Left renal pelvis (tissue), 4 donors: ENCODE measurements at regions not wholly inside any gene's neighbourhood (a gene's known extent, or its start where the extent isn't known, plus 50 kb on each side); places are given as distances from the start of the nearest gene placed in this dataset.

ENCODE experiments used
- DNase-seq, 4 donors: peaks; one replicate each; pipeline ENCODE4 v3.0.0-alpha.2; 2013; ENCODE audit warnings: low read depth in 4 of 4, low spot score in 3 of 4

DNA sequence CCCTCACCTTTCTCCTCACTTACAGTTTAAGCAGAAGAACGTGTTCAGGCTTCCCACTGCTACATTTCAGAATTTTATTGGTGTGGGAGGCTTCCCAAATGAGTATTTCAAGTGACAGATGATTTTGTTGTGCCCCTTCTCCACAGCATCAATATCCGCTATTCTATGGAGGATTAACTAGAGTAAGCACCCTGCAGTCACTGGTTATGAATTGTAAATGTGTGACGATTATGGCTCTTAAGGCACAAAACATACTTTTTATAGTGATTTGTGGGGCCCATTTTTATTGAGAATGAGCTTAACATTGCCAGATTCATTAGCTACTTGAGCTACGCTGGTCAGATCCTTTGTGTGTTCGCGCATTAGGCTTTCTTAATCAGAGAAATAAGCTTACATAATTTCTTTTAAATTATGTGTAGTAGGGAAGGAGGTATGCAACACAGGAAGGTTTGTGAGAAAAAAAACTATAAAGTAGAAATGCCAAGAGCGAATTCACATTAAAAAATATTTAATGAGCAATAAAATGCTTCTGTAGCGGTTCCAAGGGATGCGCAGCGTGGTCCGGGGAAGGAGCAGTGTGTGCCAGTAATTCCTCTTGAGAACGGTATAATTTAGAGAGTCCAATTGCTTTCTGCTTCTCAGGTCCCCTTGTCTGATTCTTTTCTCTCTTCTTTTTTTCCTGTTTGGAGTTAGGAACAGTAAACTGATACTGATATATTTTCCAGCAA, 2380.4 kb downstream of the MAT2B start:
- DNase-seq = no peak

GRCh38 chr5:165887147-165887546, 2381.7 kb downstream of the MAT2B start:
- DNase-seq = no peak

DNA sequence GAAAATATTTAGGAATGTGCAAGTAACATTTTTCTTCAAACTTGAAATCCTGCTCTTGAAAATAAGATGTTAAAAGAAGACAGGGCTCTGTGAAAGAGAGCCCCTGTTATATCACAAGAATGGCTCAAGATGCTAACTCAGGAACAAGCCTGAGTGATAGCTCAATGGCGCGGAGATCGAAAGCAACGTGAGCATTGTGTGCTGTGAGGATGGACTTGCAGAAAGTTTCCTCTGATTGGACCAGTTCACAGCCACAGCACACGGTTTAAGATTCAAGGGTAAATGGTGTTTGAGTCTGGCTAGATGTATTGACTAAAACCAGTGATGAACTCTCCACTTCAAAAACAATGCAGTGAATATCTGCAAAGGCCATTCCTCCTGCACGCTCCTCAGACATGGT, 2387.0 kb downstream of the MAT2B start:
- no peak for DNase-seq

GRCh38 chr5:165894916-165895315, 2389.5 kb downstream of the MAT2B start:
- no peak for DNase-seq

DNA sequence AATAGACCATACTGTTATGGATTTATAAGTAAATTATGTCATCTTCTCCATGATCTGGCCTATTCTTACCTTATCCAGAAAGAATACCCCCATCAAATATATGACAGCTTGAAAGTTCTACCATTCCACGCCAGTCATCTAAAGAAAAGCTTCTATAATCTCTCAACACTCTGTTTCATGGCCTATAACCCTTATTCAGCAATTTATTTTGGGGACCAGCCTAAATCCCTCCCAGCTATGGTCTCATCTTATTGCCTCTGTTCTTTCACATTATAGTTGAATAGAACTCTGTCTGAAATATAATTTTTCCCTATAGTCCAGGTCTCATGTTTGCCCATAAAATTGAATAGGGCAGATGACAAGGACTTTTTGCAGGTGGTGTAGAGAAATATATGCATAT, 2387.6 kb upstream of the WWC1 start:
- DNase-seq = no peak

- no peak for DNase-seq
Measured at GRCh38 chr5:165906871-165907270, 2384.6 kb upstream of the WWC1 start.

- no peak for DNase-seq
Measured at GRCh38 chr5:165913059-165913458, 2378.4 kb upstream of the WWC1 start.

DNA sequence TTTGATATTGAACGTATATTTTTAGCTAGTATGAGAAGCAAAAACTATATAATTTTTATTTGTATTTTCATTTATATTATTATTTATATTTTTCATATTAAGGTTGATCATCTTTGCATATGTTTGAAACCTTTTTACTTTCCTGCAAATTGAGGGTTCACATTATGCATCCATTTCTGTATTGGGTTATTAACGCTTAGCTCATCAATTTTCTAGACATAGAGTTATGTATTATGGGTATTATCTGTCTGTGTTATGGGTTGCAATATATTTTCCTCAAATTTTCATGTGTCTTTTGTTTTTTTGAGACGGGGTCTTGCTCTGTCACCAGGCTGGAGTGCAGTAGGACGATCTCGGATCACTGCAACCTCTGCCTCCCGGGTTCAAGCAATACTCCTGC, 2377.0 kb upstream of the WWC1 start:
- DNase-seq = no peak

- DNase-seq = no peak
Measured at GRCh38 chr5:165919196-165919595, 2372.2 kb upstream of the WWC1 start.

- DNase-seq = no peak
Measured at GRCh38 chr5:165920655-165921054, 2370.8 kb upstream of the WWC1 start.

GRCh38 chr5:165928971-165929370, 2362.5 kb upstream of the WWC1 start:
- no peak for DNase-seq

DNA sequence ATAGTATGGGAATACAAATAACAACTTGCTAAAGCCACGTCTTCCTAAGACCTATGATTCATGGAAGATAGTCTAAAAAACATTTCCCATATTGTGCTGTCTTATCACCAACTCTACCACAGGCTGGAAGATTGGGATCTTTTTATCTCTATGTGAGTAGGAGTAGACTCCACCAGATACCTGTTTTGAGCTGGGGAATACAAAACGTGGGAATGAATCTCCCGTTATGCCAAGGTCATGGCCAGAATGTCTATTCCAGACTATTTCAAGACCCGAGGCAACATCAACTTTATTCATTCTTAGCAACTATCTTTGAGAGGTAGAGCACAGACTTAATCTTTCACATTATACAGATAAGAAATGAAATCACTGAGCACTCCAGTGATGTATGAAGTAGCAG, 2350.9 kb upstream of the WWC1 start:
- DNase-seq = no peak

GRCh38 chr5:165956854-165957253, 2334.6 kb upstream of the WWC1 start:
- no peak for DNase-seq

DNA sequence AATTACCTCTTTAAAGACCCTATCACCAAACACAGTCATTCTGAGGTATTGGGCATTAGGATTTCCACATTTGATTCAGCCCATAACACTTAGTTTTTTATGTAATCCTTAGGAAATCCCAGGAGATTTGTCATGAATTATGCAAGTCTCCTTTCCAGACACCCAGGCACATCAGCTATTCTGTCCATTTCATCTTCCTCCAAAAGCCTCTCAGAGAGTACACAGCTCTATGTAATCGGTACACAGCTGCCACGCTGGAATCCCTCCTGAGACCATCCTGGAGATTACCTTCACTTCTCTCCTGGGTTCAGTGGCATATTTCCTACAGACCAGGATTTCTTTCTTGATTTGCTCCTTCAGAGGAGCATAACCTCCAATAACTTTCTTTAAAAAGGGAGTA, 2309.8 kb upstream of the WWC1 start:
- no peak for DNase-seq

DNA sequence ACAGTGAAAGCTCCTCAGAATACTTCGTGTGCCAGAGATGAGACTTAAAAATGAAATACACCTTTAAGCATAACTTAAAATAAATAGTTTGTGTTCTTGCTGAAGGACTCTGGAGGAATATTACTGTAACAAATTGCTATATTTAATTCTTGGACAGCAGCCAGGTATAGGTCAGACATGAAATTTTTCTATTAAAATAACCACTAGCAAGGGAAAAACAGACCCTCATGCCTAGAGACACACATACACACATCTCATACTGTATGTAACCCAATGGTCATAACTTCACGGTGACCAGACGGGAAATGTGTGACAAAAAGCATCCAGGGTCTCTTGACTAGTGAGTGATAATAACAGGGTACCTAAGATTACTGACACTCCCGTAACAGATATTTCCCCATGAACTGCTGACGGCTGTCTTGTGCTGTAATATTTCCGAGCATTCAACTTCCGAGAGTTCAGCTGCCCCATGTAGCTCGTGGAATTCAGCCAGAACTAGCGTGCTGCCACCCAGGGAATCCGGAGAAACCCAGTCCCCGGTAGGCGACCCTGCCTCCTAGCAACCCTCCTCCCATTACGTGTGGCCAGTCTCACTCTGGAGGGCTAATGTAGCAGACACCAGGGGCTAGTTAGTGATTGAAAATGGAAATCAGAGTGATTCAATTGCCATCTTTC, 2295.1 kb upstream of the WWC1 start:
- DNase-seq = no peak

DNA sequence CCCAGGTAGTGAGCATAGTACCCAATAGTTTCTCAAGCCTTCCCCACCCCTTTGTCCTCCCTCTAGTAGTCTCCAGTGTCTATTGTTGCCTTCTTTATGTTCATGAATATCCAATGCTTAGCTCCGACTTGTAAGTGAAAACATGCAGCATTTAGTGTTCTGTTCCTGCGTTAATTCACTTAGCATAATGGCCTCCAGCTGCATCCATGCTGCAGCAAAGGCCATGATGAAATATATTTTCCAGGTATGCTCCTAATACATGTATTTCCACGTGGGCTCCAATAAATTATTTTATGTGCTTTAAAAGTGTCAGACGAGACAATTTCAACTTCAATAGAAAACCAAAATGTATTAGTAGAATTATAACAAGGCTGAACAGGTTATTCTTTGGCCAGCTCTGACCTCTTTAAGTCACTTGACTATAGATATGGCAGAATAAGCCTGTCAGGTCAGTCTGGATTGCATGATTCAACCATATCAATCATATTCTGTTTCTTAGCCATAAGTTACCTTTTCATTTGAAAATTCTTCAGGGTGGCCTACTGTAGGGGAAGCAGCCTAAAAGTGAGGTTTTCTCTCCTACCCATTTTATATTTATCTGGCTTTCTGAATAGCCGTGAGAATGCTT, 2291.6 kb upstream of the WWC1 start:
- no peak for DNase-seq

GRCh38 chr5:166004006-166004405, 2287.4 kb upstream of the WWC1 start:
- DNase-seq = no peak

DNA sequence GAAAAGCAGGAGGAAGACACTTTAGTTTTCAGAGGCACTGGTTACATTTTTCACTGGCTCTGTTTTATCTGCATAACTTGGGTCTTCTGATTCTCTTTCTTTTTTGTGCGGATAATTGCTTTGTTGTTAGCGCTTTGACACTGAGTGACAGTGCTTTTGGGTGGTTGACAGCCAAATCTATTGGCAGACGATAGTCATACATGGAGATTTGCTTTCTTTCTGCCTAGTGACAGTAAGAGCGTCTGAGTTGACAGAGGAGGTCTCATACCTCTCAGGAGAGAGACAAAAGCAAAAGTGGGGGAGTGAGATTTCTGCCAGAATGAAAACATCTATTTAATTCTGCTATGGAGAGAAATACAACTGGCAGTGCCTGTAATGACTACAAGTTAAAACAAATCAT, 2278.0 kb upstream of the WWC1 start:
- DNase-seq = no peak

DNA sequence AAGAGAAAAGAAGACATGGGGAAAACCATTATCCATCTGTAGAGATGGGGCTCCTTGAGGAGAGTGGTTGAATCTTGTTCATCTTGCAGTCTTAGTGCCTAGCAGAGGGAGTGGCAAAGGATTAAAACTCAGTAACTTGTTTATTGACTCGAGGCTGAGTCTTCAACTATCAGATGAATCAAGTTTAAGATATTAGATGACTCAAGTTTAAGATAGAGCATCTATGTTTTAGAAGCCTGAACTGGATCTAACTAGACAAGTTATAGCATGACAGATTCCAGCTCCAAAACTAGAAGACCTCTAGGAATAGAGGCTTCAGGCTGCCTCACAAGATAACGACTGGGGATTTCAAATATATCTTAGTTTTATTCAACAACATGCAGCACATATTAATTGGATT, 2277.2 kb upstream of the WWC1 start:
- no peak for DNase-seq

GRCh38 chr5:166018716-166019115, 2272.7 kb upstream of the WWC1 start:
- DNase-seq = no peak

- DNase-seq = no peak
Measured at GRCh38 chr5:166022065-166022464, 2269.4 kb upstream of the WWC1 start.

- no peak for DNase-seq
Measured at GRCh38 chr5:166024970-166025369, 2266.5 kb upstream of the WWC1 start.
